Upper lobe of left lung (tissue), 6 donors: ENCODE measurements at regions not wholly inside any gene's neighbourhood (a gene's known extent, or its start where the extent isn't known, plus 50 kb on each side); places are given as distances from the start of the nearest gene placed in this dataset.
"Not testable (repeated sequence)": the region's sequence is repeated elsewhere in the genome, so short reads cannot be mapped to it uniquely, and the experiment has no call there.

Experiments used
- ATAC-seq, 2 donors: fragments of 200-7000 bp; cut with Tn5 transposase; one replicate each; pipeline ENCODE4 v1.9.1; 2022; ENCODE audit warnings: mild to moderate bottlenecking in 2 of 2, moderate library complexity in 2 of 2; ENCODE audit not compliant: low FRiP score in 2 of 2
- DNase-seq, 2 donors: peaks; one replicate each; pipeline ENCODE4 v3.0.0-alpha.2; 2019 to 2020
- H3K27ac ChIP-seq, 4 donors: fragments of 200-600 bp; sonication (generic); one replicate each; pipeline ENCODE4 v1.5.1; 2016 to 2019
- H3K27me3 ChIP-seq, 4 donors: fragments of 200-600 bp; sonication (generic); one replicate each; pipeline ENCODE4 v1.5.1; 2017 to 2019
- H3K36me3 ChIP-seq, 4 donors: fragments of 200-600 bp; sonication (generic); one replicate each; pipeline ENCODE4 v1.5.1; 2016 to 2019
- H3K4me1 ChIP-seq, 4 donors: fragments of 200-600 bp; sonication (generic); one replicate each; pipeline ENCODE4 v1.5.1; 2018 to 2019
- H3K4me3 ChIP-seq, 4 donors: fragments of 200-600 bp; sonication (generic); one replicate each; pipeline ENCODE4 v1.5.1; 2017 to 2019; ENCODE audit warnings: mild to moderate bottlenecking in 2 of 4, moderate library complexity in 1 of 4
- H3K9me3 ChIP-seq, 4 donors: fragments of 200-600 bp; sonication (generic); one replicate each; pipeline ENCODE4 v1.5.1; 2018 to 2019
- EP300 ChIP-seq, 4 donors: sonication (generic); formaldehyde crosslinking; IDR thresholded peaks; one replicate each; pipeline ENCODE4 v1.5.1; 2017; ENCODE audit warnings: antibody characterized with exemption in 4 of 4, control low read depth in 2 of 4
- POLR2A ChIP-seq, 4 donors: fragments of 450-650 bp; IDR thresholded peaks; one replicate each; pipeline ENCODE4 v1.5.1; 2016 to 2017; ENCODE audit warnings: antibody characterized with exemption in 4 of 4, mild to moderate bottlenecking in 2 of 4
- POLR2AphosphoS5 ChIP-seq, 2 donors: sonication (generic); formaldehyde crosslinking; IDR thresholded peaks; one replicate each; pipeline ENCODE4 v1.5.1; 2017; ENCODE audit warnings: antibody characterized with exemption in 2 of 2
- WGBS, 2 donors: methylation state at CpG; one replicate each; pipeline ENCODE4 v1.1.5; 2017 to 2018; 5-methylcytosine and 5-hydroxymethylcytosine counted together
- TF ChIP-seq, protein P1 (sequence below), 6 experiments: fragments of 450-650 bp in 4 of 6; fragments of 200-600 bp in 2 of 6; sonication (generic) in 2 of 6; IDR thresholded peaks; one replicate each; pipeline ENCODE4 v1.5.1; 2016 to 2019; ENCODE audit warnings: antibody characterized with exemption in 6 of 6
- donor health status: DM: no; HTN: no; CAD: no; lungs with moderate emphysema.
- donor health status: DM: no; HTN: yes; CAD: no; lungs with severe emphysema.

DNA sequence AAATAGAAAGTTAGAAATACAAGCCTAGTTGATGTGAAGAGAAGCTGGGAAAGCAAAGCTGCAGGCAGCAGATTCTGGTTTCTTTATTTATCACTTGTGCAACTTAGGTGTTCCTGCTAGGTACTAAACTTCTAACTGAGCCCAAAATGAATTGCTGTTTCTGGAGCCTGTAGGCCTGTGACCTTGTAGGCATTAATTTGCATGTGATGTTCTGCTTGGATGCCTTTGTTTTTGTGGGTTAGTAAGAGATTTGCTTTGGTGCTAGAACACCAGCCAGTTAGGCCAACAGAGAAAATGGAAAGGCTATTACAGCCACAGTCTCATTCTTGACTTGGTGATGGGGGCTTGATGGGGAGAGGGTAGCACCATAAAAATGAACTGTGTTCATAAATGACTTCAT, 370.7 kb downstream of the PPP1R3A start:
- DNase-seq (no peak), ATAC-seq (no peak)
- TF ChIP-seq, protein P1, sequence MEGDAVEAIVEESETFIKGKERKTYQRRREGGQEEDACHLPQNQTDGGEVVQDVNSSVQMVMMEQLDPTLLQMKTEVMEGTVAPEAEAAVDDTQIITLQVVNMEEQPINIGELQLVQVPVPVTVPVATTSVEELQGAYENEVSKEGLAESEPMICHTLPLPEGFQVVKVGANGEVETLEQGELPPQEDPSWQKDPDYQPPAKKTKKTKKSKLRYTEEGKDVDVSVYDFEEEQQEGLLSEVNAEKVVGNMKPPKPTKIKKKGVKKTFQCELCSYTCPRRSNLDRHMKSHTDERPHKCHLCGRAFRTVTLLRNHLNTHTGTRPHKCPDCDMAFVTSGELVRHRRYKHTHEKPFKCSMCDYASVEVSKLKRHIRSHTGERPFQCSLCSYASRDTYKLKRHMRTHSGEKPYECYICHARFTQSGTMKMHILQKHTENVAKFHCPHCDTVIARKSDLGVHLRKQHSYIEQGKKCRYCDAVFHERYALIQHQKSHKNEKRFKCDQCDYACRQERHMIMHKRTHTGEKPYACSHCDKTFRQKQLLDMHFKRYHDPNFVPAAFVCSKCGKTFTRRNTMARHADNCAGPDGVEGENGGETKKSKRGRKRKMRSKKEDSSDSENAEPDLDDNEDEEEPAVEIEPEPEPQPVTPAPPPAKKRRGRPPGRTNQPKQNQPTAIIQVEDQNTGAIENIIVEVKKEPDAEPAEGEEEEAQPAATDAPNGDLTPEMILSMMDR (IDR thresholded peaks at IDR 0.05) = no peak
- TF ChIP-seq POLR2A (IDR thresholded peaks at IDR 0.05) (no peak), POLR2AphosphoS5 (IDR thresholded peaks at IDR 0.05) (no peak), EP300 (IDR thresholded peaks at IDR 0.05) (no peak)
- Histone ChIP-seq H3K4me3 (no peak overlapping the region), H3K4me1 (no peaks in the 10 kb centered on the region), H3K27me3 (no peaks in the 10 kb centered on the region), H3K9me3 (no peaks in the 10 kb centered on the region), H3K36me3 (no peaks in the 10 kb centered on the region), H3K27ac (no peak overlapping the region)

DNA sequence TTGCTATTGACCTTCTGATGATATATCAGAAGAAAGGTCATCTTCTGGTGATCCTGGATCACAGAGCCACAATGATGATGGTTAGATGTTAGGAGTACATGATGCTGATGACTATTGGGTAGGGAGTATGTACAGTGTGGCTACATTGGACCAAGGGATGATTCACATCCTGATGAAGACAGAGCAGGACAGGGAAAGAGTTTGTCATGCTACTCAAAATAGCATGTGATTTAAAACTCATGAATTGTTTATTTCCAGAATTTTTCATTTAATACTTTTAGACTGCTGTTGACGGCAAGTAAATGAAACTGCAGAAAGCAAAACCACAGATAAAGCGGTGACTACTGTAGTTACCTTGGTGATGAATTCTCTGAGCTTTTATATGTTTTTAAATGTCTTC, 397.3 kb downstream of the PPP1R3A start:
- no peaks in the 10 kb centered on the region for H3K4me1 ChIP-seq
- no peak overlapping the region for H3K27ac ChIP-seq
- H3K4me3 ChIP-seq = no peak overlapping the region
- no peaks in the 10 kb centered on the region for H3K27me3 ChIP-seq
- WGBS, 2 donors = 90 to 93% methylated on average over 2 of the region's 2 CpGs
- no peaks in the 10 kb centered on the region for H3K36me3 ChIP-seq
- DNase-seq = no peak
- H3K9me3 ChIP-seq = no peaks in the 10 kb centered on the region
- ATAC-seq = no peak
- TF ChIP-seq, protein P1 (IDR thresholded peaks at IDR 0.05) = no peak
- TF ChIP-seq EP300 (IDR thresholded peaks at IDR 0.05) (no peak), POLR2AphosphoS5 (IDR thresholded peaks at IDR 0.05) (no peak), POLR2A (IDR thresholded peaks at IDR 0.05) (no peak)

DNA sequence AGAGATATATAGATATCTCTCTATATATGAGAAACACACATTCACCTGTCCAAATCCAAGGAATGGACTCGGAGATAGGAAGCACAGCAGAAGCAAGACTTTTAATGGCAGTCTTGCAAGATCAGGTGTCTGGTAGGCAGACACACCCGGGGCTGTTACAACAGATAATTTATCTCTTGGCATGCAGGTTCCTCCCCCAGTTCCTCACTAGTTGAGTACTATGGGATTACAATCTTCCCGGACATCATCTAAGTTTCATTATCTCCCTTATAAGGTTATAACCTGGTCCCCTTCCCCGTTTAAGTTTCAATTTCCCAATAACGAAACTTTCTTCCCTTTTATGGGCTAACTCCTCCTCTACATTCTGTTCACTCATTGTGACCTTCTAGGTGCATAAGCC, 399.3 kb downstream of the PPP1R3A start:
- no peak overlapping the region for H3K27ac ChIP-seq
- ATAC-seq (no peak), DNase-seq (no peak)
- no peaks in the 10 kb centered on the region for H3K27me3 ChIP-seq
- no peaks in the 10 kb centered on the region for H3K36me3 ChIP-seq
- no peaks in the 10 kb centered on the region for H3K9me3 ChIP-seq
- H3K4me3 ChIP-seq = no peak overlapping the region
- 71 to 74% methylated on average over 5 of the region's 5 CpGs for WGBS, 2 donors
- no peaks in the 10 kb centered on the region for H3K4me1 ChIP-seq
- TF ChIP-seq, protein P1 (IDR thresholded peaks at IDR 0.05) = no peak
- TF ChIP-seq POLR2A (IDR thresholded peaks at IDR 0.05) = no peak
- TF ChIP-seq EP300 (IDR thresholded peaks at IDR 0.05) = no peak
- TF ChIP-seq POLR2AphosphoS5 (IDR thresholded peaks at IDR 0.05) = no peak

DNA sequence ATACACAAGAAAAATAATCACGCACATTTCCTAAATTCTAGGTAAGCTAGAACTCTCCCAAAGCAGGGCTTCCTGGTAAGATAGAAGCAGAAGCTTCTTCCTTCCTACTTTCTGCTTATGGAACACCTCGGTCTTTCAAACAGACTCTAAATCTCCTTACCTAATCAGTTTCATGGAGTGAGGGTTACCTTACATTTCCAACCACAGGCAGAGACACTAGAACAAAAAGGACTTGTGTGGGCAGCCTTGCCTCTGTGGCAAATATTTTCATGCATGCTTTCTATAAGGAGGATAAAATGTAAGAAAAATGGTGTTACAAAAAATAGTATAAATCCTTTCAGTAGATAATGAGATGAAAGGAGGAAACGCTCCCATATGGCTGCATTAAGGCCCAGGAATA, 386.3 kb upstream of the SMIM30 start:
- TF ChIP-seq, protein P1 (IDR thresholded peaks at IDR 0.05) = no peak
- no peak for TF ChIP-seq EP300 (IDR thresholded peaks at IDR 0.05)
- no peak for TF ChIP-seq POLR2AphosphoS5 (IDR thresholded peaks at IDR 0.05)
- DNase-seq = no peak
- H3K4me3 ChIP-seq = no peak overlapping the region
- H3K9me3 ChIP-seq = no peaks in the 10 kb centered on the region
- no peaks in the 10 kb centered on the region for H3K27me3 ChIP-seq
- H3K27ac ChIP-seq = no peak overlapping the region
- H3K36me3 ChIP-seq = no peaks in the 10 kb centered on the region
- no peaks in the 10 kb centered on the region for H3K4me1 ChIP-seq
- no peak for ATAC-seq
- WGBS, 2 donors = 75 to 82% methylated on average over 3 of the region's 3 CpGs

DNA sequence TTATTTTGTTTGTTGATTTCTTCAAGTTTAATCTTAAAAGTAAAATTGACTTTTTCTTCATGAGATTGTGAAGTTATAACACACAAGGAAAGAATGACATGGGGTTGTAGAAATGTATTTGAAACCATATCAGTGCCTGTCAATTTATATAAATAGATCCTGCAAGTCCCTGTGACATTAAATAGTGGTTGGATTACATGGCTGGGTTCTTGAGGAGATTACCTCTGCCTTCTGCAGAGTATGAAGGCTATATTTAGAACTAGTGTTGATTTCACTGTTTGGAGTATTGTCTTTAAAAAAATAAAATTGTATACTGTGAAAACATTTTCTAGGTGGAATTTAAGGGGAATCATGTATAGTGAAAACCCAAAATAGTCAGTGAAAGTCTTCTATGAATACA, 385.8 kb upstream of the SMIM30 start:
- TF ChIP-seq POLR2AphosphoS5 (IDR thresholded peaks at IDR 0.05) = no peak
- TF ChIP-seq EP300 (IDR thresholded peaks at IDR 0.05) = no peak
- TF ChIP-seq, protein P1 (IDR thresholded peaks at IDR 0.05) = no peak
- no peak for TF ChIP-seq POLR2A (IDR thresholded peaks at IDR 0.05)
- Histone ChIP-seq H3K9me3 (no peaks in the 10 kb centered on the region), H3K27ac (no peak overlapping the region)

DNA sequence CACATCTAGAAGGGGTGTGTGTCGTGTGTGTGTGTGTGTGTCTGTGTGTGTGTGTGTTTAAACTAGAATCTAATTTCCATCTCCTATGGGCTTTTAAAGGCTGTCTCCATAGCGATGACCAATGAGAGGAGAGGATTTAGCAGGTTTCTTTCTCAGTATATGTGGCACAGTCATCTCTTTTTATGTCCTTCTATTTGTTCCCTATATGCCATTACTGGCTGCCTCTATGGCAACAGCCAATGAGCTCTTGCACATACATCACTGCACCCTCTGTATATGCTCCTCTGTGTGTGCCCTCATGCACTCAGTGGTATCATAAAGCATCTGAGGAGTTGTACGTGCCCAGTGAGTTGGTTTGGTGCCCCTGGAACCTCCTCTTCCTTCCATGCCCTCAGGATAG, 378.2 kb upstream of the SMIM30 start:
- H3K4me1 ChIP-seq, H3K27me3 ChIP-seq, ATAC-seq, DNase-seq, H3K4me3 ChIP-seq, H3K36me3 ChIP-seq, H3K27ac ChIP-seq, H3K9me3 ChIP-seq: not testable (repeated sequence)
- WGBS, 2 donors = 49 to 72% methylated on average over 2 of the region's 3 CpGs

More for the DNA sequence above, 385.8 kb upstream of the SMIM30 start:
- Histone ChIP-seq H3K36me3 (no peaks in the 10 kb centered on the region), H3K4me3 (no peak overlapping the region), H3K4me1 (no peaks in the 10 kb centered on the region), H3K27me3 (no peaks in the 10 kb centered on the region)
- DNase-seq = no peak
- no peak for ATAC-seq

DNA sequence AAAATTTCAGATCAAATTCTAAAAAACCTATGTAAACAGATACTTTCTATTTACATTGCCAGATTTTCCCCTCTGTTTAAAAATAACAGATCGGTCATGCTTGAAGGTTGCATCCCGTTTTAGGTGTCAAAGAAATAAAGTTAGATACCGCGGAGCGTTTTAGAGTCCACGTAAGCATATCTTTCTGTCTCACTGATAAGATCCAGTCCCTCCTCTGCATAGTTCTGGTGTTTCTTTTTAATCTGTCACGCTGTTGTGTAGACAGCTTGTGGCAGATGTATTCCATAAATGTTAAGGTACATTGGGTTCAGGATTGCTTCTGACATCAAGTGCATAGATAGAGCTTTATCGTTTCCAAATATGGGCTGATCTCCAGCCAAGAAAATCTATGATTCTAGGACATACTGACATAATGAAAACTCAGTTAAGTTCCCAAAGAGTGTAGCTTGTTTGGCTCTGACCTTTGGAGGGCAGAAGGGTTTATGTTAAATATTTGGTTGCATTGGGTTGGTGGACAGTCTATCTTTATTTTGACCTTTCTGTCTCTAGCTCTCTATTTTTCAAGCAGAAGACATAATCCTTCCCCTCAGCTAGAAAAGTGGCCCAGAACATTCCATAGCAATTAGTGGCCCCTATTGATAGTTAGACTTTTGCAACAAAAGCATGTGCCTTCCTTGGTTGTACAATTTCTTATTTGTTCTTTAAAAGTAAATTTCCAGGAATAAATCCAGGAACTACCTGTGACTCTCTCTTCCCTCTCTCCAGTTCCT, 376.6 kb upstream of the SMIM30 start:
- not testable (repeated sequence) for H3K4me1 ChIP-seq, H3K36me3 ChIP-seq, H3K4me3 ChIP-seq, DNase-seq, H3K9me3 ChIP-seq, ATAC-seq, H3K27me3 ChIP-seq, H3K27ac ChIP-seq
- 67% methylated on average over 1 of the region's 8 CpGs; no CpG with 5 or more reads in 1 of the 2 donors for WGBS, 2 donors
